SJSA1 (cell line): ENCODE measurements at regions not wholly inside any gene's neighbourhood (a gene's known extent, or its start where the extent isn't known, plus 50 kb on each side); places are given as distances from the start of the nearest gene placed in this dataset.

Experiments used
- DNase-seq, 2 experiments: peaks; one replicate each; pipeline ENCODE4 v3.0.0-alpha.2; 2015 to 2020; ENCODE audit warnings: low spot score in 2 of 2, low read depth in 1 of 2
- H3K27ac ChIP-seq: fragments of 250-450 bp; sonication (Bioruptor Pico); 2 replicates; pipeline ENCODE4 v1.5.1; 2020; ENCODE audit warnings: mild to moderate bottlenecking, moderate library complexity
- H3K27me3 ChIP-seq: fragments of 250-450 bp; sonication (Bioruptor Pico); replicated peaks from 2 replicates; pipeline ENCODE4 v1.5.1; 2020; ENCODE audit warnings: mild to moderate bottlenecking, moderate library complexity
- H3K36me3 ChIP-seq: fragments of 250-450 bp; sonication (Bioruptor Pico); 2 replicates; pipeline ENCODE4 v1.5.1; 2020; ENCODE audit warnings: mild to moderate bottlenecking
- H3K4me1 ChIP-seq: fragments of 250-450 bp; sonication (Bioruptor Pico); replicated peaks from 2 replicates; pipeline ENCODE4 v1.6.1; 2021; ENCODE audit warnings: mild to moderate bottlenecking
- H3K4me3 ChIP-seq: fragments of 250-450 bp; sonication (Bioruptor Pico); 2 replicates; pipeline ENCODE4 v1.5.1; 2020; ENCODE audit warnings: mild to moderate bottlenecking
- H3K9me3 ChIP-seq: fragments of 250-450 bp; sonication (Bioruptor Pico); replicated peaks from 2 replicates; pipeline ENCODE4 v1.5.1; 2020; ENCODE audit warnings: mild to moderate bottlenecking

DNA sequence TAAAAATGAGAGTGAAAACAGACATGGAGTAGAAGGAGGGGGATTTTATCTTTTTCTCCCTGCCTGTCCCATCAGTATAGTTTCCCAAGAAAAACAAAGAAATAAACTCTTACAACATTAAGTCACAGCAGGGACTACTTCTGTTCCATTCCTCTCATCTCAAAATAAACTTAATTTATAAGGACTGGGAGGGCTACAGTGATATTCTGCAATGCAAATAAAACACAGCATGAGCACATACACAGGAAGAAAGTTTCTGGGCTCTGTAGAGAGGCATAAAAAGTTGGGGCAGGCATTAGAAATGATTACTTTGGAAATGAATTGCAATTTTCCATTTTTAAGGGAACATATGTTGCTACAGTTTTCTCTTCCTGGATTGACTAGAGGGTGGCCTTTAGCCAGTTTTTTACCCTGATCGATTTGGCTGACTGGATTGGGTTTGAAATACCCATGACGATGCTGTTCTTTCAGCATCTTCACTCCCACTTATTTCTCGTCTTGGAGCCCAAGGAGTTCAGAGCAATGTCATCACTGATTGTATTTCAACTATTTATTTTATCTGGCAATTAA, 157.1 kb downstream of the ACTR3 start:
- Histone ChIP-seq H3K9me3 (no peaks in the 10 kb centered on the region), H3K36me3 (no peaks in the 10 kb centered on the region), H3K4me1 (no peaks in the 10 kb centered on the region), H3K27ac (no peak overlapping the region), H3K4me3 (no peak overlapping the region), H3K27me3 (no peaks in the 10 kb centered on the region)
- DNase-seq = no peak

DNA sequence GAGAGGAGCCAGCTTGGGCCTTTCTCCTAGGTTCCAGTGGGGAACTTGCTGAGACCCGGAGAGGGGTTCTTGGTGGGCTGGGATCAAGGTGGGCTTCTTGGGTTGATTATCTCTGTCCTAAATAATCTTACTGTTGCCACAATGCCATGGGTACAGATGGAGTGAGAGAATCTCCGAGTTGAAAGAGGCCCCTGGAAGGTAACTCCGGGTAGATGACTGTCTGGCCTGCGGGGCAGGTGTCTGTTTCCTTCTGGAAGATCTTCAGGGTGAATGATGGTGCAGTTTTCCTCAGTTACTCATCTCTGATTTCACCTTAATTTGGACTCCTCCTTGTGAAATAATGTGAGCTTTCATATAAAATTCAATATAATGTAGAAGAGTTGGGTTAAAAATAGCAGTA, 159.4 kb downstream of the ACTR3 start:
- H3K4me3 ChIP-seq = no peak overlapping the region
- peaks cover 5% of the 10 kb centered on the region; the same call in 1 of the 2 replicates for H3K27me3 ChIP-seq
- no peaks in the 10 kb centered on the region for H3K4me1 ChIP-seq
- no peaks in the 10 kb centered on the region for H3K9me3 ChIP-seq
- no peaks in the 10 kb centered on the region for H3K36me3 ChIP-seq
- no peak overlapping the region for H3K27ac ChIP-seq
- DNase-seq = no peak

- Histone ChIP-seq H3K27me3 (peaks cover 5% of the 10 kb centered on the region; the same call in 1 of the 2 replicates), H3K9me3 (no peaks in the 10 kb centered on the region), H3K27ac (no peak overlapping the region), H3K4me1 (no peaks in the 10 kb centered on the region), H3K36me3 (no peaks in the 10 kb centered on the region), H3K4me3 (no peak overlapping the region)
- no peak for DNase-seq
These were observed 159.9 kb downstream of the ACTR3 start for GRCh38 chr2:114049826-114050225.

DNA sequence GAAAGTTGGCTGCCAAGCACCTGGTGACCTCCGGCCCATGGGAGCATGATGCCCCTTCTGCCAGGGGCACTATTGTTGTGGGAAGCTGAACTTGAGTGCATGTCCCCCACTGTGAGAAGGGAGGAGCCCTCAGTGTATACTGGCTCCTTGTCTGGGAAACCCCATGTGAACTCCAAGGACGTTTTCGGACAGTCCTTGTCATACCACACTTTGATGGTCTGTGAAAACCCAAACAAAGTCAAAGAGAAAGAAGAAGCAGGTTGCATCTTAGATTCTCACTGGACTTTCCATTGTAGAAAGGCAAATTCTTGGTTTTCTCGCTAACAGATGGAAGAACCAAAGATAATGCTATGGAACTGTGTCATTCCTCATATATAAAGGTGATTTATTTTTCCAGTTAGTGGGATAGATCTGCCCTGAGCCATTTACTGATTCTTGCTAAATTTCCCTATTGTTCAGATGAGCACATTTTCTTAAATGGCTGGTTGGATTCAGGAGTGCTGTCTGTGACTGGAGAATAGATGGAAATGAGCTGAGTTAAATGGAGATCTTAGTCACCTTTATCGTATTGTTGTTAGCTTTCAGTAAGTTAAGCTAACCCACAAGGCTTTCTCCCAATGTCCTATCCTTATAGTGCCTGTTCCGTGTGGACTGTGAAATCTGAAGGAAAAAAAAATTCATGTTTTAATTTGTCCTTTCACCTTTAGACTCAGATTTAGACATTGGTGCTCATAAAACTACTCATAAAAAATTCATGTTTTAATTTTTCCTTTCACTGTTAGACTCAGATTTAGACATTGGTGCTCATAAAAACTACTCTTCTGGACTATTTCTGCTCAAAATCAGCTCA, 166.6 kb downstream of the ACTR3 start:
- no peak overlapping the region for H3K27ac ChIP-seq
- H3K4me3 ChIP-seq = no peak overlapping the region
- no peaks in the 10 kb centered on the region for H3K4me1 ChIP-seq
- no peaks in the 10 kb centered on the region for H3K9me3 ChIP-seq
- DNase-seq = no peak
- peaks cover 18% of the 10 kb centered on the region; the same call in 1 of the 2 replicates for H3K27me3 ChIP-seq
- no peaks in the 10 kb centered on the region for H3K36me3 ChIP-seq

GRCh38 chr2:114057638-114058037, 167.7 kb downstream of the ACTR3 start:
- Histone ChIP-seq H3K4me1 (no peaks in the 10 kb centered on the region), H3K27ac (no peak overlapping the region), H3K27me3 (peaks cover 18% of the 10 kb centered on the region; the same call in 1 of the 2 replicates), H3K36me3 (no peaks in the 10 kb centered on the region), H3K9me3 (no peaks in the 10 kb centered on the region), H3K4me3 (no peak overlapping the region)
- DNase-seq = no peak

- Histone ChIP-seq H3K9me3 (no peaks in the 10 kb centered on the region), H3K36me3 (no peaks in the 10 kb centered on the region), H3K27ac (no peak overlapping the region), H3K27me3 (0 out of 2 replicates have a peak, but pooled peaks cover 7% of the 10 kb centered on the region), H3K4me3 (no peak overlapping the region), H3K4me1 (no peaks in the 10 kb centered on the region)
- no peak for DNase-seq
These were observed 171.7 kb downstream of the ACTR3 start for GRCh38 chr2:114061566-114062098.

DNA sequence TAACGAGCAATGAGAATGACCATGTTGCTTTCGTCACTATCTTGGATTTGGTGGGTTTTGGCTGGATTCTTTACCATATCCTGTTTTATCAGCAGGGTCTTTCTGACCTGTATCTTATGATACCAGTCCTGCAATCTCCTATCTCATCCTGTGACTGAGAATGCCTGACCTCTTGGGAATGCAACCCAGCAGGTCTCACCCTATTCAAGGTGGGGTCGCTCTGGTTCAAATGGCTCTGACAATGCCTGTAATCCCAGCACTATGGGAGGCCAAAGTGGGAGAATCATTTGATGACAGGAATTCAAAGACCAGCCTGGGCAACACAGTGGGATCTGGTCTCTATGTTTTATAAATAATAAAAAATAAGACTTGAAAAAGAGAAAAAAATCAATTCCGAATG, 173.5 kb downstream of the ACTR3 start:
- H3K27ac ChIP-seq = no peak overlapping the region
- H3K36me3 ChIP-seq = no peaks in the 10 kb centered on the region
- no peaks in the 10 kb centered on the region for H3K27me3 ChIP-seq
- H3K4me3 ChIP-seq = no peak overlapping the region
- H3K4me1 ChIP-seq = no peaks in the 10 kb centered on the region
- no peaks in the 10 kb centered on the region for H3K9me3 ChIP-seq
- no peak for DNase-seq

DNA sequence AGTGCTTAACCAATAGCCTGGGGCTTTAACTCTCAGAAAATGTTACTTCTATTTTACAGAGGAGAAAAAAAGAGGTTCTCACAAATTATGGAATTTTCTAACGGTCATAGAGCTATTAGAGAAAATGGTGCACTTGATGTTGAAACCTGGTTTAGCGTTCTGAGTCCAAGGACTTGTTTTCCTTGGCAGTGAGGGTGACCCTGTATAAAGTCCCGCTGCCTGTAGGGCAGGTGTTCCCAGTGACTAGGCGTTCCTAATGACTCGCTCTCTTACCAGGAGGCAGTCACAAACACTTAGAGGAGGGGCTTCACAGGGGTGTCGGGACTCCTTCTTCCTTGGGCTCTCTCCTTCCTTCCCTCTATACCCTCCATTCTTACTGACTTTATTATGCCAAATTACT, 175.8 kb downstream of the ACTR3 start:
- Histone ChIP-seq H3K36me3 (no peaks in the 10 kb centered on the region), H3K4me3 (no peak overlapping the region), H3K27ac (no peak overlapping the region), H3K4me1 (no peaks in the 10 kb centered on the region), H3K9me3 (no peaks in the 10 kb centered on the region), H3K27me3 (no peaks in the 10 kb centered on the region)
- DNase-seq = no peak

- Histone ChIP-seq H3K27ac (no peak overlapping the region), H3K9me3 (no peaks in the 10 kb centered on the region), H3K36me3 (no peaks in the 10 kb centered on the region), H3K4me1 (no peaks in the 10 kb centered on the region), H3K4me3 (no peak overlapping the region), H3K27me3 (no peaks in the 10 kb centered on the region)
- no peak for DNase-seq
These were observed 176.4 kb downstream of the ACTR3 start for GRCh38 chr2:114066186-114066747.

GRCh38 chr2:114068438-114068837, 178.5 kb downstream of the ACTR3 start:
- H3K4me3 ChIP-seq = no peak overlapping the region
- H3K27ac ChIP-seq = no peak overlapping the region
- H3K4me1 ChIP-seq = no peaks in the 10 kb centered on the region
- no peak for DNase-seq
- no peaks in the 10 kb centered on the region for H3K9me3 ChIP-seq
- H3K36me3 ChIP-seq = no peaks in the 10 kb centered on the region
- H3K27me3 ChIP-seq = no peaks in the 10 kb centered on the region

DNA sequence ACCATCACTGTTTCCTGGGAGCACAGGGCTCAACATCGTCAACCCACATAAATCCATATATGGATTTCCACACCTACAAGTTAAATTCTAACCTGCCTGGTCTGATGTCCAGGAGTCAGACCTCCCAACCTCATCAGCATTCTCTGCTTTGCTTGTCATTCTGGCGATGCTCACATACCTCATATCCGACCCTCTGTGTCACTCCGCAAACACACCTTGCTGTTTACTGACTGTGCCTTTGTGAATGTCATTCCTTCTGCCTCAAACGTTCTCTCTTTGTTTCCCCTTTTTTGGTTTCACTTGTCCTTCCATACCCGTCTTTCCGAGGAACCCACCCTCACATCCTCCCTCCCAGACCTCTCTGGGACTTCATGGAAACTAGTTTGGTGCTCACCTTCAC, 187.1 kb downstream of the ACTR3 start:
- DNase-seq = no peak
- no peaks in the 10 kb centered on the region for H3K4me1 ChIP-seq
- H3K36me3 ChIP-seq = no peaks in the 10 kb centered on the region
- H3K27ac ChIP-seq = no peak overlapping the region
- no peak overlapping the region for H3K4me3 ChIP-seq
- no peaks in the 10 kb centered on the region; the same call in 1 of the 2 replicates for H3K27me3 ChIP-seq
- H3K9me3 ChIP-seq = no peaks in the 10 kb centered on the region

GRCh38 chr2:114079366-114080004, 189.6 kb downstream of the ACTR3 start:
- Histone ChIP-seq H3K36me3 (no peaks in the 10 kb centered on the region), H3K4me3 (no peak overlapping the region), H3K27me3 (no peaks in the 10 kb centered on the region; the same call in 1 of the 2 replicates), H3K27ac (no peak overlapping the region), H3K9me3 (no peaks in the 10 kb centered on the region), H3K4me1 (no peaks in the 10 kb centered on the region)
- DNase-seq = no peak

- no peak overlapping the region for H3K4me3 ChIP-seq
- no peaks in the 10 kb centered on the region for H3K9me3 ChIP-seq
- no peaks in the 10 kb centered on the region for H3K27me3 ChIP-seq
- no peak overlapping the region for H3K27ac ChIP-seq
- H3K36me3 ChIP-seq = no peaks in the 10 kb centered on the region
- H3K4me1 ChIP-seq = no peaks in the 10 kb centered on the region
- no peak for DNase-seq
These were observed 193.0 kb downstream of the ACTR3 start for GRCh38 chr2:114082731-114083433.
